ENCODE measurements at regions not wholly inside any gene's neighbourhood (a gene's known extent, or its start where the extent isn't known, plus 50 kb on each side); places are given as distances from the start of the nearest gene placed in this dataset.

GRCh38 chr4:106579236-106579635 is 210.7 kb upstream of the GIMD1 start:
- H4K91ac ChIP-seq (ENCODE audit: insufficient read length, low read depth, low read length), result no peak overlapping the region
- no peak overlapping the region for H3T11ph ChIP-seq (ENCODE audit: low read length)
- H3K9me3 ChIP-seq (ENCODE audit: control insufficient read depth, low read depth, low read length), result no peaks in the 10 kb centered on the region
- no peaks in the 10 kb centered on the region for H3K79me2 ChIP-seq (ENCODE audit: insufficient read depth, low read length)
- H3K4me1 ChIP-seq (ENCODE audit: insufficient read depth, low read length), result no peaks in the 10 kb centered on the region; the same call in 1 of the 2 replicates
- 0 out of 7 replicates have a peak, but pooled peaks cover 0 to 1% (median 0%) of the 10 kb centered on the region in 3 experiments for H3K36me3 Mint-ChIP-seq (ENCODE audit: insufficient read depth in 1 of 3, low read depth in 3 of 3)
- H2BK120ac ChIP-seq (ENCODE audit: low read depth, low read length, poor library complexity, severe bottlenecking), result no peak overlapping the region
- no peak overlapping the region for H3K23ac ChIP-seq (ENCODE audit: insufficient read length, low read depth, low read length)
- no peak overlapping the region for H2BK20ac ChIP-seq (ENCODE audit: low read depth, low read length, poor library complexity, severe bottlenecking)
- no peak overlapping the region for H4K5ac ChIP-seq (ENCODE audit: insufficient read length, low read depth, low read length)
- no peak overlapping the region for H3K4ac ChIP-seq (ENCODE audit: low read depth, low read length)
- H3K4me3 Mint-ChIP-seq, result no peak overlapping the region
- H3K9ac ChIP-seq (ENCODE audit: extremely low read depth, insufficient read length, low read length), result no peak overlapping the region
- H3K79me1 ChIP-seq (ENCODE audit: insufficient read depth, low read depth, low read length, poor library complexity, severe bottlenecking), result no peaks in the 10 kb centered on the region
- H2AFZ ChIP-seq (ENCODE audit: low read length), result no peak overlapping the region
- no peak for TF ChIP-seq CTCF (conservative IDR thresholded peaks at IDR 0.05)
- no peak overlapping the region for H3K14ac ChIP-seq (ENCODE audit: insufficient read depth, low read length)
- H2AK5ac ChIP-seq (ENCODE audit: insufficient read length, low read length), result no peak overlapping the region
- no peak for DNase-seq
- no peak overlapping the region for H2BK15ac ChIP-seq (ENCODE audit: low read depth, low read length)
- no peak overlapping the region for H4K8ac ChIP-seq (replicated peaks; ENCODE audit: insufficient read length, low read depth, low read length)
- no peak overlapping the region for H3K18ac ChIP-seq (ENCODE audit: insufficient read length, low read depth, low read length)
- no peaks in the 10 kb centered on the region for H3K23me2 ChIP-seq (ENCODE audit: insufficient read length, low read depth, low read length, poor library complexity, severe bottlenecking)
- H3K27ac ChIP-seq (ENCODE audit: insufficient read length, low read depth, low read length), result no peak overlapping the region
- H3K9me3 Mint-ChIP-seq, result no peaks in the 10 kb centered on the region
- no peaks in the 10 kb centered on the region for H3K27me3 ChIP-seq (ENCODE audit: insufficient read depth, low read length)
- H3K4me1 Mint-ChIP-seq, result peaks cover 10 to 14% of the 10 kb centered on the region in 2 experiments
- H3K56ac ChIP-seq (ENCODE audit: insufficient read length, low read depth, low read length), result no peak overlapping the region
- no peak overlapping the region for H3K27ac Mint-ChIP-seq
- no peak overlapping the region for H2BK12ac ChIP-seq (ENCODE audit: insufficient read length, low read depth, low read length)
- H2BK5ac ChIP-seq (ENCODE audit: insufficient read length, low read length), result no peak overlapping the region
- H3K4me2 ChIP-seq (ENCODE audit: insufficient read depth, insufficient read length, low read length), result no peak overlapping the region
- no peaks in the 10 kb centered on the region for H3K27me3 Mint-ChIP-seq (ENCODE audit: low read depth)
- H4K20me1 ChIP-seq (ENCODE audit: control insufficient read depth, insufficient read depth, insufficient read length), result no peaks in the 10 kb centered on the region

Data from H9 (cell line).